IPS-20b (cell line): ENCODE measurements at regions not wholly inside any gene's neighbourhood (a gene's known extent, or its start where the extent isn't known, plus 50 kb on each side); places are given as distances from the start of the nearest gene placed in this dataset.

ENCODE experiments used
- H3K27ac ChIP-seq: one replicate; pipeline ENCODE4 v1.5.1; 2013; ENCODE audit warnings: low read length
- H3K27me3 ChIP-seq: 2 replicates; pipeline ENCODE4 v1.6.1; 2013; ENCODE audit warnings: mild to moderate bottlenecking, low read length, inconsistent platforms; ENCODE audit not compliant: insufficient read depth
- H3K36me3 ChIP-seq: 2 replicates; pipeline ENCODE4 v1.6.1; 2013; ENCODE audit warnings: low read depth, mild to moderate bottlenecking, inconsistent platforms, low read length, moderate library complexity; ENCODE audit not compliant: insufficient read depth
- H3K4me1 ChIP-seq: 2 replicates; pipeline ENCODE4 v1.6.1; 2013; ENCODE audit warnings: mild to moderate bottlenecking, control low read depth, inconsistent platforms, low read length, moderate library complexity; ENCODE audit not compliant: insufficient read depth
- H3K4me3 ChIP-seq: 2 replicates; pipeline ENCODE4 v1.5.1; 2013; ENCODE audit warnings: mild to moderate bottlenecking, low read length, inconsistent platforms
- H3K9ac ChIP-seq: 2 replicates; pipeline ENCODE4 v1.6.1; 2013; ENCODE audit warnings: low read depth, mild to moderate bottlenecking, inconsistent platforms, low read length, moderate library complexity
- H3K9me3 ChIP-seq: 2 replicates; pipeline ENCODE4 v1.6.1; 2013; ENCODE audit warnings: mild to moderate bottlenecking, low read depth, low read length, inconsistent platforms; ENCODE audit not compliant: insufficient read depth

DNA sequence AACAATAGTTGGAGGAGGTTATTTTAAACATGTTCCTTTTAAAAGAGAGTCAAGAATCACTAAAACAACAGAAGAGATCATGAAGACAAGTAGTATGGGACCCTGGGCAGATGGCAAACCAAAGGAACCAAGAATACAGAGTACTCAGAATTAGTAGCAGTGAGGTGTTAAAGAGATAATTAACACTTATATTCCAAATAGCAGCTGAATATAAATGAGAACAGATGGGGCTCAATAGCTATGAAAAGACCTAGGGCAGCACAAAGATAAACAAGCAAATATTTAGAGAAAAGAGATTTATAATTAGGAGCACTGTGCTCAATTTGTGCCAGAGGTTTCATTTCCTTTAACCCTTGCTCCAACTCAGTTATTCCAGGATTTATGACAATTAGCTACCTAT, 159.1 kb downstream of the FAM114A2 start:
- Histone ChIP-seq H3K4me3 (no peak overlapping the region), H3K36me3 (no peaks in the 10 kb centered on the region), H3K9me3 (no peaks in the 10 kb centered on the region; the same call in 1 of the 2 replicates), H3K9ac (no peak overlapping the region), H3K27me3 (no peaks in the 10 kb centered on the region), H3K27ac (no peak overlapping the region), H3K4me1 (peaks cover 9% of the 10 kb centered on the region)

DNA sequence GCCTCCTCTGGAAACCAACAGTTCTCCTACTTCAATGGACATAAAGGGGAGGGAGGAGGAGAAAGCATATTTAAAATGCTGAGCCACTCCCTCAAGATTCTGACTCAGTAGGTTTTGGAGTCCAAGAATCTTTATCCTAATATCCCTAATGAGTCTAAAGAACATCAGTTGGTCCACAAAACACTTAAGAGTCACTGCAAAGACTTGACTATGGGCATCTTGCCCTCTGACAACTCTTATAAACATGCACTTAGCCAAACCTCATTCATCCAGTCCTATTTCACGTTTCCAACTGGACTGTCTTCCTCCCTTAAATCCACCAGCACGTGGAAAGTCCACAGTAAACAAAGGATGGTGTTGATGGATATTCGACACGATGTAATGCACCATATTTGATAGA, 172.5 kb downstream of the FAM114A2 start:
- H3K4me1 ChIP-seq: no peaks in the 10 kb centered on the region; the same call in 1 of the 2 replicates
- H3K9me3 ChIP-seq: no peaks in the 10 kb centered on the region
- H3K27ac ChIP-seq: no peak overlapping the region
- H3K36me3 ChIP-seq: no peaks in the 10 kb centered on the region
- no peak overlapping the region for H3K4me3 ChIP-seq
- H3K9ac ChIP-seq: no peak overlapping the region
- H3K27me3 ChIP-seq: no peaks in the 10 kb centered on the region; the same call in 1 of the 2 replicates

DNA sequence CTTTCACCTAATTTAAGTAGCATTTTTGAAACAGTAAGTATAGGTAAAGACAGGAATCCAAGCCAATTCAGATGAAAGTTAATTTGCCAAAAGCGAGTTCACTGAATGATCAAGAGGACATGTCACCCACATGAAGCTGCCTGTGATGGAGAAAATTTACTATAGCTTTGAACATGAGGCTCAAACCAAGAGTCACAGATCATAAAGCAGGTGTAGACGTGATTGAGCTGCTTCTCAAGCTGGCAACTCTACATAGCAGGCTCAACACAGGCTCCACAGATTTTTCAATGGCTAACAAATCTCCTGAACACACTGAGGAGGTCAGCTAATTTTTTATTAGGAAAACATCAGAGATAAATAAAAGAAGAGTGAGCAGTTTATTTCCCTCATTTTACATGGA, 173.7 kb downstream of the FAM114A2 start:
- no peaks in the 10 kb centered on the region for H3K9me3 ChIP-seq

DNA sequence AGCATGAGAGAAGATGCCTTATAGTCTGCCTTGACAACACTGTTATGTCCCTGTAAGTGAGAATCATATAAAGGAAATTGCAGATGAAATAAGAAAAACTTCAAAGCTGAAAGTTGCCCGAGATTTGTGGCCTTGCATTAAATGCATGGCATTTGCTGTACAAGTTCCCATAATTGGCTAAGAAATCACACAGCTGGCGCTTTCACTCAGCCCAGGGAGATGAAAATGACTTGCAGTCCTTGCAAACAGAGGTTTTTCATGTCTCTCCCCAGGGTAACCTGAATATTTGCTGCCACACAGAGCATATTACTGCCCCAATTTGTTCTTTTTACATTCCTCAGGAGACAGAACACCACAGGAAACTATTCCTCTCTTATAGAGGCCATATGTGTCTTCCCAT, 174.8 kb downstream of the FAM114A2 start:
- H3K9me3 ChIP-seq: no peaks in the 10 kb centered on the region
- no peaks in the 10 kb centered on the region; the same call in 1 of the 2 replicates for H3K27me3 ChIP-seq
- no peak overlapping the region for H3K4me3 ChIP-seq
- H3K9ac ChIP-seq: no peak overlapping the region
- no peak overlapping the region for H3K27ac ChIP-seq
- no peaks in the 10 kb centered on the region for H3K36me3 ChIP-seq
- H3K4me1 ChIP-seq: no peaks in the 10 kb centered on the region; the same call in 1 of the 2 replicates

More for the DNA sequence above, 173.7 kb downstream of the FAM114A2 start:
- Histone ChIP-seq H3K4me1 (no peaks in the 10 kb centered on the region; the same call in 1 of the 2 replicates), H3K9ac (no peak overlapping the region), H3K27ac (no peak overlapping the region), H3K4me3 (no peak overlapping the region), H3K27me3 (no peaks in the 10 kb centered on the region; the same call in 1 of the 2 replicates), H3K36me3 (no peaks in the 10 kb centered on the region)
